ENCODE measurements at regions not wholly inside any gene's neighbourhood (a gene's known extent, or its start where the extent isn't known, plus 50 kb on each side); places are given as distances from the start of the nearest gene placed in this dataset.
"Not testable (repeated sequence)": the region's sequence is repeated elsewhere in the genome, so short reads cannot be mapped to it uniquely, and the experiment has no call there.

DNA sequence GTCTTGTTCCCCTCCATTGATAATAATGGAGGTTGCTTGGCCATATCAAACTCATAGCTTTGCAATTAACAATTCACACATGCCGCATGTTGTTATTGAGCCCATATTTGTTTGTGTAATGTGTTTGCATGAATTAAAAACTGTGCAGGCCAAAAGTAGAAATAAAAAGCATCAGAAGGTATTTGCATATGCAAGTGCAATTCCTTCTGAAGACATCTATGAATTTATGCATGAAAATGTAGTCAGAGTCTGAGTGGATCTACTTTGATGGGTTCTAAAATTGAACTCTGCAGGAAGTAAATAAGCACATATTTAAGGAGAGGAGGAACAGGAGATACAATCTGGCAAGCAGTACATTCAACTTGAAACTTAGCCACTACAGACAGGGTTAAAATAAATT lies 1004.6 kb upstream of the WWC1 start:
- DNase-seq = no peak

DNA sequence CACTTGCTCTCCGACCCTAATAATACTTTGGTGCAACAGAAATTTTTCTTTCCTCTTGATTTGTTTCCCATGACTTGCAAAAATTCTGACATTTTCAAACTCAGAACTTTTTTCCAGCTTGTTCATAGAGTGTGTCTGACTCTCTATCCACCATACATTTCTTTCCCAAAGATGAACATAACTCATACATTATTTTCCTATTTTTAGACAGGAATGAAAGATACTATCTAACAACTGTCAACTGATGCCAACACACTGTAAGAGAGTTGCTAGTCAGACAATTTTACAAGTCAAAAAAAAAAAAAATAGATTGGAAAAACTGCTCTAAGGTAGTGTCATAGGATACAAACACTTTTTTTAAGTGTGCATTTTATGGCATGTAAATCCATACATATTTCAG lies 1001.0 kb upstream of the WWC1 start:
- no peak for DNase-seq

DNA sequence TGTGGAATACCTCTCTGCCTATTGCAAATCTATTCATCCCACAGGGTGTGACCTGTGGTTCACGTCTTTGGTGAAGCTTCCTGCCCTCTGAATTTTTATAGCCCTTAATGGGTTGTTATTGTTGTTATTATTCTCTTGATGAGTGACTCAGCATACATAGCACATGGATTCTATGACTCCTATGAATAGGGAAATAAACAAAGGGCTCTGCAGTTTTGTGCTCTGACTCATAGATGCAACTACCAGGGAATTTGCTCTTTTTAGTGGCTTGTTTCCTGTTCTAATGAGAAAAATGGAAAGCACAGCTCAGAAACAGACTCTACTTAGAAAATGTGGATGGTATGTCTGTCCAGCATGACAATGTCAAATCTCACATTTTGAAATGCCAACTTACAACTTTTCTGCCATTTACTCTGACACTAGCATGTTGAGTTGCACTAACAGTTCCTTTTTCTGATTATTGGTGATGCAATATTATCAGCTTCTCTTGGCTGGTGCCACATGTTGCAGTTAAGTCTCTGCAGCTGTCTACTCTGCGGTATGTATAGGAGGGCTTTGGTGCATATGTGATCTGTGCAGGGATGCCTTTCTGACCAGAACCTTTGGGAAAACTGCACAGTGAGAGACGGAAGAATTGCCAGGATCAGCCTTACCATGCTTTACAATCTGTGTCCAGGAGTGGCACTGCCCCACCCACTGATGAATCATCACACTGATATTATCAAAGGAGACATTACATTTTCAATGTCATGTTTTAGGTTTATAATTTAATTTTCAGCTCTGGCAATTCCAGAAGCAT lies 996.4 kb upstream of the WWC1 start:
- no peak for DNase-seq

DNA sequence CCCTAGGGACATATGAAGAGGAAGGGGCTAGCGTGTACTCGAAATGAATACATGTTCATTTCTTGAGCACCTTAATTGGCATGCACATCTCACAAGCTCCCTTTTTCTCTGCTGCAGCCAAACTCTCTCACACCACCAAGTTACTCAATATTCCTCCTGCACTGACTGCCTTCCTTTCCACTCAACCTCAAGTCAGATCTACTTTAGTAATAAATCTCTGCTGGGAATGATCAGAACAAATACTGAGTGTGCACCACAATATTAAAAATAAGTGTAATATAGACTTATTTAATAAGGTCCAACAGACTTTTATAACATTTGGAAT lies 995.8 kb upstream of the WWC1 start:
- no peak for DNase-seq

DNA sequence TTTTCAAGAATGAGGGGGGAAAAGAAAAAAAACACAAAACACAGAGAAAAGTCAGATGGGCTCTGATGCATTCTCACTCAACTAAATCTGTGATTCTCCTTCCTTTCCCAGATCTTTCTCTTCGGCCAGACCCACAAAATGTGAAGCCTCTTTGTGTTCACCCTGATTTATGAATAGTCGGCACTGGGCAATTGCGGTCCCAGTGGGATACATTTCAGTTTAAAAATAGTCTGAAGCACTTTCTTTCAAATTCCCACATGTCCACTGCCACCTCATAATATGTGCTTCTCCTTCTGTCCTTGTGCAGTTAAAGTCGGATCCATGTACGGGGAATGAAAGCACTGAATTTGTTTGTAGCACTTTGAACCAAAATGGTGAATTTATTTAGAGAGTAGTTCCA lies 995.4 kb upstream of the WWC1 start:
- DNase-seq = no peak

DNA sequence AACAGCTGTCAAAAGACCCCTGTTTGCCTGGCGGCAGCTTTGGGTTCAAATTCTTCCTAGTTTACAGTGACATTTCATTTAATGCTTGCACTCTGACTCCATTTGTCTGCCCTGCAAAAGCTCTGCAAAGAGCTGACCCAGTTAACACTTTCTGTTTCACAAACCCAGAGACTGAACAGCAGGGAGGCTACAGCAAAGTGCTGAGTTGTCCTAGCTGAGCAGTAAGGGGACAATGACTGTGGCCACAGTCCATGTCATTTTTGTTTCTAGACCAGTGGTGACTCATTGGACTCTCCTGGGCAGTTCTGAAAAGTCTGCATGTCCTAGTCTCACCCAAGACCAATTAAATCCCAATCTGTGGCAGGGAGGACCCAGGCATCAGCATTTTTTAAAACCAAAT lies 994.8 kb upstream of the WWC1 start:
- no peak for DNase-seq

DNA sequence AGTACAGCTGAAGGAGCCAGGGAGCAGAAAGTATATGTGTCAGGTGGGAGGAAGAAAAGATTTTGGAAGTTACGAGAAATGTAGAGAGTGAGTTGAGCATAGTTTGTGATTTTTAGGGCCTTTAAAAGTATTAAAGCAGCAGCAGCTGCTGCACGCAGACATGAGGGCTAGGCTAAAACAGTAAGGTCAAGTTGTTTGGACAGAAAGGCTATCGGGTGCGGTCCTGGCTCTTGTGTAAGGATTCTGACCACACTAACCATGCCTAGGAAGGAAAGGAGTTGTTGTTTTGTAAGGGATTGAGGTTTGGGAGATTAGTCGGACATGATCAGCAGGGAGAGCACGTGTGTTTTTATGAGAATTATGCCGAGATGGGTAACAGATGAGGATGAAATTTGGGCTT lies 991.6 kb upstream of the WWC1 start:
- not testable (repeated sequence) for DNase-seq

DNA sequence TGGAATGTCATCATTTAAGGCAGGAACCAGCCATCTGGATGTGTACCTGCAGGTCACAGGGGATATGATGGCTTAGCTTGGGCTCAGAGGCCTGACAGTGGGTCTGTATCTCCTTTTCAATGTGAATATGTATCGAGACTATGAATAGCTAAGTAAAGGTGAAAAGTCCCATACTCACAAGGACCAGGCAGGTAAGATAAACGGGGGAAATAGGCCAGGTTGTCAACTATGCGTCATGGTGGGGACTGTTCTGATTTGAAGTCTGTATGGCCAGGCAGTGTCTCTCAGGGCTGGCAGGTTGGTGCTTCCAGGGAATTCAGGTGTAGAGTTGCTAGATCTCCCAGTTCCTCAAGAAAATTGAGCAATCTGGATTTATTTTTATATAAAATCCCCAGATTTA lies 987.9 kb upstream of the WWC1 start:
- DNase-seq = no peak

DNA sequence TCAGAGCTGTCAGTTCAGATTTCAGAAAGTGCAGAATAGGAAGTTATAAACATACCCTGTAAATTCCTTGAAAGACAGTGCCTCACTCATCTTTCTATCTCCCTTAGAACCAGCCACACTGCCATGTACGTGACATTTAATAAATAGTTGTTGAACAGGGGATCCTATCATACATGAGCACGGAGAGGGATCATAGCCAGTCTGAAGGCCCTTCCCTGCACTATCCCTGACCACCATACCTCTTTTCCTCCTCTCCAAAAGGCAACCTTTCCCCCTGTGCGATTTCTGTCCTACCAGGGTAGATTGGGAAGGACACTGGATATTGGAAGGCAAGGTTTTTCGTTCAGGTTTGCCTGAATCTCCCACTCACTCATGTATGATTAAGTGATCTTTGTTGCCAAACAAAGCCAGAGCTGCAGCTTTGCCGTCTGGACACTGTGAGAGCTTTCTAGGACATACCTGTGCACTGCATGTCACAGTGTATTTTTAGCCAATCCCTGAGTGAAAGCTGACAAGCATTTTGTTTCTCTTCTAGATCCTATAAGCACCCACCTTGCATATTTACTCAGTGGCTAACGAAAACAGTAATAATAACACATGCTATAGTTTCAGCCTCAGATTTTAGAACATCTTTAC lies 986.5 kb upstream of the WWC1 start:
- DNase-seq = no peak

DNA sequence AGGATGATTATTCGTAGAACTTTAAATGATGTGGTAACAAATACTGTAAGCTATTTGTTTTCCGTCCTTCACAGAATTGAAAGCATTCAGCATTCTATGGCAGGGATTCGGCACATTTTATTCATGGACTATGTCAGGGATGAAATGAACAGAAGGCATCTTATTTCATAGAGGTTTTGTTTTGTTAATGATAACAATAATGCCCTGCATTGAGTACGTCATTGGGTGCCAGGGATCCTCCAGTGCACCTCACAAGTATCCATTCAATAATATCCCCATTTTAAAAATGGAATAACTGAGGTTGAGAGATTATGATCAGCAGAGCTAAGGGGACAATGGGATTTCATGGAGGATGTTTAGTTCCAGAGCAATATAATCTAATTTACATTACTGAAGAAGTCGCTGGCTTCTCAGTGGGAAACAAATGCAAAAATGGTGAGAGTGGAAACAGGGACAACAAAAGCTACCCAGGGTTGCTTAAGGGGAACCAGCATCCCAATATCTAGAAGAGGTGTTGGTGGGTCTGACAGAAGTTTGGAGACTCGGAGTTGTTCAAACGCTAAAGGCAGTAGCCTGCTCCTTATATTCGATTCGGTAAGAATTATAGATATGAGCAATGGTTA lies 985.7 kb upstream of the WWC1 start:
- no peak for DNase-seq

DNA sequence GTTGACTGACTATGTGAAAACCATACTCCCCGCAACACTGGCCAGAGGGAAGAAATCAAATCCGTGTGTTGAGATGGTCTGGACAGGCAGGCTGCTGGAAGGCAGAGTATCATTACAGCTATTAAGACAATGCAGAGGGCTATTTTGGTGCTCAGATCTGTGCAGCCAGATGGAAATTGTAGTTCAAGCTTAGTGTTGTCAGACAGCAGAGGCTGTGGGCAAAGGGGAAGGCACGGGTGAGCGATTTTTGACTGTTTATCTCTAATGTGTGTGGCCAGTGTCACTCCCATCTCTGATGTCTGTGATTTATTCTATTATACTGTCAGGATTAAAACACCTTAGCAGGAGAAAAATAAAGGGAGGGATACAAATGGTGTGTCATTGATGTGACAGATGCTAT lies 984.4 kb upstream of the WWC1 start:
- DNase-seq = no peak

DNA sequence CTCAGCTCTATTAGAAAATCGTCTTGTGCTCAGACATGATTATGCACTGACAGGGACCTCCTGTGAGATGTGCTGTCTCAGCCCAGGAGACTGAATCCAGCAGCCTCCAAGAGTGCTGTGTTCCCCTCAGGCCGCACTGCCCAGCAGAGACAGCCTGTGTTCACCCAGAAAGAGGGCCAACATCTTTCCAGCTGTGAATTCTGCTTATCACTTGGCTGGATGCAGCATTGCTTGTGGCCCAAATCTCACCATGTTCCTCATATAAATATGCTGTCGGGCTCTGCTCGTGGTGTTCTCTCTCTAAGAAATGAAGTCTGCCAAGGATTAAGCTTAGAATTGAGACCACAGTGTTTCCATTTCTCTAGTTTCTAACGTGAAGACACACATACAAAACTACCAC lies 983.0 kb upstream of the WWC1 start:
- DNase-seq = no peak

DNA sequence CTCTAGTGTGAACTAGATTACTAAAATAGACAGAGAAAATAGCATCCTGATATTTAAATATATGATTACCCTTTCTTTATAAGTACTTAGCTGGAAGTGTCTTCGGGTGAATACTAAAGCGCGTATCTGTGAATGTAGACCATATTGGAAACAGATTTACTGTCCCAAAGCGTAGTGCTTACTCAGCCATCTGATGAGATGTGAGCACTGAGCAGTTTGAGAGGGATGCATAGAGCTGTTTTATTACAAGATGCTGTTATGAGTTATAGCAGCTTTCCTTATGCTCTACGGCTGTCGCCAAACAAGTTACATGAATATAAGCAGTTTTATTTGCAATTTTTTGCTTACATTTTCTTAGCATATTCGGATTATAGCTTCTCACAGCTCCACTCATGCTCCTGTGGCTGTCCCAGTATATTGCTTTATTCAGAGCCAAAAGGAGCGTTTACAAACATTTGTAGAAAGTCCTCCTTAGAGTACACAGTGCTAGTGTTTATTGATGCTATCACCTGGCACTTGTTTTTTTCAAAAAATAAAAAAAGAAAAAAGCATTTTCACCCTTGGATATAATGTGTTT lies 981.4 kb upstream of the WWC1 start:
- no peak for DNase-seq

DNA sequence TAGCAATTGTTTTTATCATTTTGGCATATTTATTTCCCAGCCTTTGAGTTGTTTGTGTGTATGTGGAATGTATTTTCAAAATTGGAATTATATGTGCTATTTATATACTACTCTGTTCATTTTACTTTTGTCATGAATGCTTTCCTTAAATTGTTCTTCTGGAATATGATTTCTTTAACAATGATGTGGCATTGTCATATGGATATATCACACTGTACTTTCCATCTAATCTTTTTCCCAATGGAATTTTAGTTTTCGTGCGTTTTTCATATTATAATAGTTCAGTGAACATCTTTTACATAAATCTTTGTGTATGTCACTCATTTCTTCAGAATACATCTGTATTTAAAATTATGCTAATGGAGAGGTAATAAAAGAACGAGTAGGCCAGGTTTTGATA lies 980.1 kb upstream of the WWC1 start:
- DNase-seq = no peak

DNA sequence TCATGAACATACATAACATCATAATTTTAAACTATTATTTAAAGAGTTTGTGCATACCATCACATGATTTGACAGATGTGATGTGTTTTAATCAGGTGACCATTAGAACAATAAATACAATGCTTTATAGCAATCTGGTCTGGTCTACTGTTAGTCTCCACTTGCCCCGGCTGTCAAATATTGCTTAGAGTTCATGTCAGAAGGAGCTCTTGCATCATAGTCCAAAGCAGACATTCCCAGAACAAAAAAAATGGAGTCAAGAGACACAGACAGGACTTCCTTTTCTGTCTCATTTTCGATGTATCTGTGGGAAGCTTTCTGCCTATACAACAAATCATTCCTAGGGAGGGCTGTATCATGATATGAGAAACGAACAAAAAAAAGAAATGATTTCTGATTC lies 979.2 kb upstream of the WWC1 start:
- no peak for DNase-seq

DNA sequence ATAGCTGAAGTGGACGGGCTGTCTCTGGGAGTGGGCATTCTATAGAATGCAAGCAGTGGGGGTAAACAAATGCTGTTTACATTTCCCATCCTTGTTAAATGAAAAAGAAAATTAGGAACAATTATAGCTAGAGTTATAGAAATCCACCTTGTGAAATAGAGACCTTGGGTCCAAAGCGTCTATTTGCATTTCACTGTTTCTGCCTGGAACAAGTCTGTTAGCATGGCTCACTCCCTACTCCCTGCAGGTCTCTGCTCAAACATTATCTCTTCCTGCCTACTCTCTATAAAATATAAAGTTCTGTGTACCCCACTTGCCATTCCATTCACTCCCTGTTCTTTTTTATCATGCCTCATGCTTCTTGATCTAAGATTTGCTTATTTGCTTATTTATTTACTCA lies 975.7 kb upstream of the WWC1 start:
- no peak for DNase-seq

DNA sequence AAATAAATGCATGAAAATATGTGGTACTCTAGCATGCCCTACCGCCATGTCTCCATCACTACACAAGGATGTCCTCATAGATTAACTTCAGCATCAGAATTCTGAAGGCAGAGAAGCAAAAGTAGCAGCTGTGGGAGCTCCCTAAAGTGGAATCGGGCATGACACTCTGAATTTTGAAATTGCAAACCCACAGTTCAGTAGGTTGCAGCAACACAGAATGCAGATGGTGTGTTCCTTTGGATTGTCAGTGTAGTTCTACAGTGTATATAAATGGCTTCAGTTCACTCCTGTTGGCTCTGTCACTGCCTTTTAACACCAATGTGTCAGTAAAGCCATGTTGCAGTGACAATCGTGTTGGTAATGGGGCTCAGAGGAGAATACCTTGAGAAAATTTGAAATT lies 973.6 kb upstream of the WWC1 start:
- DNase-seq = peak in 1 of 2 donors; percentile 31

DNA sequence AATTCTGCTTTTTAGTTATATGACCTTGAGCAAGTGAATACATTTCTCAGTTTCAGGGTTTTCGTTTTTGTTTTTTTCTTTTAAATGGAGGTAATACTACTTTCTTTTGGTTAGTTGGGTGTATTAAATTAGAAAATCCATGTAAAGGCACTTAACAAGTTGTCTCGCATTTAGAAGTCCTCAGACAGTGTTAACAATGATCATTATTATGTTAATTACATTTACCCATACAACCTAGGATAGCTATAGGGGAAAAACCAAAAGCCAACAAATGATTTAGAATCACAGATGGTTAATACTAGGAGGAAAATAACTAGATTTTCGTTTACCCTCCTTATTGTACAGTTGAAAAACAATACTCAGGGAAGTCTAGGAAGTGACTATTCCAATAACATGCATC lies 972.2 kb upstream of the WWC1 start:
- DNase-seq = no peak

DNA sequence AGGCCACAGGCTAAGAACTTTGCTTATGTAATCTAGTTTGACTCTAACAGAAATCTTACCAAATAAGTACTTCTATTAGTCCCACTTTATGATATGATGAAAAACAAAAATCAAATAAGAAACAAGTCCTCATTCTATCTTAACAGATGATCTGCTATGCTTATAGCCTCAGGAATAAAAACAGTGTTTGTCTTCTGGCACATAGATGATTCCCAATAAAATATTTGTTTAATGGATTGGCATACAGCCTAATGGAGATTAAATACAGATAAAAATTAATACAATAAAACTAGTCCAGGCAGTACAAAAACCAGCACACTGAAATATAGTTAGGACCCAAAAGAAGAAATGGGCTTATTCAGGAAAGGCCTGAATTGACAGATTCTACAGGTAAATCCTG lies 971.4 kb upstream of the WWC1 start:
- DNase-seq = no peak

DNA sequence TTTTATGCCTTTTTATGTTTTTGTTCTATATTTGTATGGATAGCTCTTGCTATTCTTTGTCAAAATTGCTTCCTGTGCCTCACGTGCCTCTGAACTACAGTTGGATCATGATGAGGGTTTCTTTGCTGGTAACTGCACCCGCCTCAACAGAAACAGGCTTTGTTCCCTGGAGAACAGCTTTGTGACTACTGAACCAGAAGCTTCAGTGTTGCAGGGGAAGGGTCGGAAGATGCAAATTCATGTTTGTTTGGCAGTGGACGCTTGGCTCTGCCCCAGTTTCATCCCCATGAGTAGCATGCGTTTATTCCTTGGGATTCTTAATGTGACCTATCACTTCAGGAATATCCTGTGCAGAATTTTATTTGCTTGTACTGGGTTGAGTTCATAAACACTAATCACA lies 959.1 kb upstream of the WWC1 start:
- DNase-seq = no peak

DNA sequence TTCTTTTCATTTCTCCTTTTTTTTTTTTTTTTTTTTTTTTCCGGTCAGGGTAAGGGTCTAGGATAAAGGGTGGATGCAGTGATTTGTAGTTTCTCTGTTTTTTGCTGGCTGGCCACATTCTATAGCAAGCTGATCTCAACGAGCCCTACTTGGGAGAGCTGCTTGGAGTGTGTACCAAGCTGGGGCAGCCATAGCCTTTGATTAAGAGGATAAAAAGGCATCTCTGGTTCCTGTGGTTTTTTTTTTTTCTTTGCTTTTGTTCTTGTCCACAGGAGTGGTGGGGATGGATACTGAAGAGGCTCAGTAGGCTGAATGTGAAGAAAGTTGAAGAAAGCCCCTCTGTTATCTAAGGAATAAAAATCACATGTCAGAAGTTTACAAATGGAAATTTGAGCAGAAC lies 955.3 kb upstream of the WWC1 start:
- DNase-seq = no peak

DNA sequence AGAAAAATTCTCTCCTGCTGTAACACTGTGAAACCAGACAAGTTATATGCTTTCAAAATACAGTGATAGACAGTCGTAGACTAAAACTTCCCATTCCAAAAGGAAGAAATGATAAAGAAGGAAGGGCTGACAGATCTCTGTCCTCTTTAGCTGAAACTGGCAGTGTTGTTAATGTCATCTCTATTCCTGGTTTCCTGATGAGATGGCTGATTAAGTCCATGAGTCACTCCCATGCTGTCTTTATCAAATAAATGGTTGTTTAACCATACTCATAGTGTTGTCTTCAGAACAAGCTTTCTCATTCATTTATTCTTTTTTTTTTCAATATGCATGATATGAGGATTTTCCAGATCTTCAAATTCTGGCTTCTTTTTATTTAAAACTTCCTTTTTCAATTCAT lies 952.2 kb upstream of the WWC1 start:
- no peak for DNase-seq

DNA sequence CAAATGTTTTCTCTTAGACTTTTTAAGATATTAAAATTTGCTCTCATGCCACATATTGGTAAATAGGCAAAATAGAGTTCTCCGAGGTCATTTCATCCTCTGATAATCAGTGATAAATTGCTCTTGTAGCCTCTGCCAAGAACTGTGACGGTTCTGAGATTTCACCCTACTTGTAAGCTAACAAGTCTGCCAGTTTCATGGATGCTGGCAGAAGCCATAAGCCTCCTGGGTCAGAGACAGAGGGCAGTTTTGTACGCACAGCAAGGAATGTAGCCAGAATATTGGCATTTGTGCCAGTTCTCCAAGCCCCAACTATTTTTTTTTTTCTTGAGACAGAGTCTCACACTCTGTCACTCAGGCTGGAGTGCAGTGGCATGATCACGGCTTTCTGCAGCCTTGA lies 945.0 kb upstream of the WWC1 start:
- no peak for DNase-seq

DNA sequence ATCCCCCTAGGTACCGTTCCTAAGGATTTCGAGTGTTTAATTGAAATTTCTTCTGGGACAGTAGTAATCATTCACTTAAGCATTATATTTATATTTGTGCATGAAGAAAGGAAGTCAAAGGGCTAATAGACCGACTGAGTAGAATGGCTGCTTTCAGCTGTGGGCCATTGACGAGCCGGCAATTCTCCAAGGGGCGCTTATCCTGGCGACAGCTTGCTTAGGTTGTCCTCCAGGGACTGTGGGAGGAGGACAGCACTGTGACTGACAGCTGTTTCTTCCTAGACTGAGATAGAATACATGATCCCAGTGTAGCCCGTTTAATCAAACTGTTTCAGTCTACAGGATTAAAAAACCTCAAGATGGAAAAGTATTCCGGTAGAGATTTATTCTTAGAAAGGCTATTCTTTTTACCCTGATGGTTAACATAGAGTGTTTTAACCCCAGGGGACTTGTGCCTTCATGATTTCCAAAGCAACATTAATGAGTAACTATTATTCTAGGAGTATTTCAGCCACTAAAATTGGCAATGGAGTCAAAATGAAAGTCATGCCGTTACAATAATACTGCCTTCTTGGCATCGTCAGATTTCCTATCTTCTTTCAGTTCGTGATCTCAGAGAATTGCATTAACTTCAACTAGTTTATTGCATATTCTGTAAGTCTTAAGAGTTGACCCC lies 943.1 kb upstream of the WWC1 start:
- no peak for DNase-seq
